ENCODE measurements at regions not wholly inside any gene's neighbourhood (a gene's known extent, or its start where the extent isn't known, plus 50 kb on each side); places are given as distances from the start of the nearest gene placed in this dataset.

- no peaks in the 10 kb centered on the region for H3K4me1 ChIP-seq
- H3K27me3 ChIP-seq: no peaks in the 10 kb centered on the region
- no peaks in the 10 kb centered on the region for H3K9me3 ChIP-seq
- H3K27ac ChIP-seq: no peak overlapping the region
- 58 to 60% methylated on average over 4 of the region's 4 CpGs for WGBS, 2 donors
- TF ChIP-seq, protein P1, sequence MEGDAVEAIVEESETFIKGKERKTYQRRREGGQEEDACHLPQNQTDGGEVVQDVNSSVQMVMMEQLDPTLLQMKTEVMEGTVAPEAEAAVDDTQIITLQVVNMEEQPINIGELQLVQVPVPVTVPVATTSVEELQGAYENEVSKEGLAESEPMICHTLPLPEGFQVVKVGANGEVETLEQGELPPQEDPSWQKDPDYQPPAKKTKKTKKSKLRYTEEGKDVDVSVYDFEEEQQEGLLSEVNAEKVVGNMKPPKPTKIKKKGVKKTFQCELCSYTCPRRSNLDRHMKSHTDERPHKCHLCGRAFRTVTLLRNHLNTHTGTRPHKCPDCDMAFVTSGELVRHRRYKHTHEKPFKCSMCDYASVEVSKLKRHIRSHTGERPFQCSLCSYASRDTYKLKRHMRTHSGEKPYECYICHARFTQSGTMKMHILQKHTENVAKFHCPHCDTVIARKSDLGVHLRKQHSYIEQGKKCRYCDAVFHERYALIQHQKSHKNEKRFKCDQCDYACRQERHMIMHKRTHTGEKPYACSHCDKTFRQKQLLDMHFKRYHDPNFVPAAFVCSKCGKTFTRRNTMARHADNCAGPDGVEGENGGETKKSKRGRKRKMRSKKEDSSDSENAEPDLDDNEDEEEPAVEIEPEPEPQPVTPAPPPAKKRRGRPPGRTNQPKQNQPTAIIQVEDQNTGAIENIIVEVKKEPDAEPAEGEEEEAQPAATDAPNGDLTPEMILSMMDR (IDR thresholded peaks at IDR 0.05): no peak
- no peak for TF ChIP-seq POLR2A (IDR thresholded peaks at IDR 0.05)
- intact Hi-C loops (cut with DNase I): no loop called here
- DNase-seq (no peak), ATAC-seq (no peak)
- H3K4me3 ChIP-seq: no peak overlapping the region
- no peaks in the 10 kb centered on the region for H3K36me3 ChIP-seq (replicated peaks in 1 of 2; ENCODE audit: insufficient read depth in 1 of 2, low read depth in 2 of 2)
Observed at GRCh38 chr5:167460449-167461020, 830.9 kb upstream of the WWC1 start.

GRCh38 chr5:167463939-167464338, 827.5 kb upstream of the WWC1 start:
- ATAC-seq: no peak
- Histone ChIP-seq H3K36me3 (replicated peaks in 1 of 2; ENCODE audit: insufficient read depth in 1 of 2, low read depth in 2 of 2) (no peaks in the 10 kb centered on the region), H3K4me3 (no peak overlapping the region), H3K9me3 (no peaks in the 10 kb centered on the region), H3K27me3 (no peaks in the 10 kb centered on the region), H3K4me1 (no peaks in the 10 kb centered on the region), H3K27ac (no peak overlapping the region)
- DNase-seq: no peak
- 95% methylated on average over 1 of the region's 1 CpG for WGBS, 2 donors
- no peak for TF ChIP-seq POLR2A (IDR thresholded peaks at IDR 0.05)
- TF ChIP-seq, protein P1 (IDR thresholded peaks at IDR 0.05): no peak
- intact Hi-C loops (cut with DNase I): no loop called here

GRCh38 chr5:167466992-167467391, 824.5 kb upstream of the WWC1 start:
- ATAC-seq (no peak), DNase-seq (no peak)
- 52 to 73% methylated on average over 5 of the region's 5 CpGs for WGBS, 2 donors
- Histone ChIP-seq H3K27ac (no peak overlapping the region), H3K36me3 (replicated peaks in 1 of 2; ENCODE audit: insufficient read depth in 1 of 2, low read depth in 2 of 2) (no peaks in the 10 kb centered on the region), H3K4me3 (no peak overlapping the region), H3K4me1 (no peaks in the 10 kb centered on the region), H3K27me3 (no peaks in the 10 kb centered on the region), H3K9me3 (no peaks in the 10 kb centered on the region)
- no peak for TF ChIP-seq POLR2A (IDR thresholded peaks at IDR 0.05)
- TF ChIP-seq, protein P1 (IDR thresholded peaks at IDR 0.05): no peak
- intact Hi-C loops (cut with DNase I): no loop called here

DNA sequence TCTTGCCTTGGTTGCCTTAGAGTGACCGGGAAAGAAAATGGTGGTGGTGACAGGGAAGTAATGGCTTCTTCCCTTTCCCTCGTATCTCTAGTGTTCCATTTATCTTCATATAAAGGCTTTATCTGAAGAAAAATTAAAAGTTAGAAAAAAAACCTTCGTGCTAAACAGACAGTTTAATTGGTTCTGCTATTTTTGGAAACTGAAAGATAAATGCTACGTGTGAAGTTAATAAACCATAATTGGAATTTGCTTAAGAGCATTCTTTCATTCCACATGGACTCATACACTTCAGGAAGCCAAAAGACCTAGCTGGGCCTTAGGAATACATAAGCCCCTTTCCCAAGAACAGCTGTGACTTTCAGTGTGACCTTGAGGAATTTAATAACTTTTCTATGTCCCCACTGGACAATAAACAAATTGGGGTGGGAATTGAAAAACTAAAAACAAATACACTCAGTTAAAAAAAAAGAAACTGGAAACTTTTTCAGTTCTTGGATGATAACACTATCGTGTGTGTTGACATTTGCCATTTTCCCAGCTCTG, 818.8 kb upstream of the WWC1 start:
- TF ChIP-seq, protein P1 (IDR thresholded peaks at IDR 0.05): no peak
- no peak for TF ChIP-seq POLR2A (IDR thresholded peaks at IDR 0.05)
- DNase-seq (no peak), ATAC-seq (no peak)
- H3K27ac ChIP-seq: no peak overlapping the region
- 24 to 33% methylated on average over 5 of the region's 5 CpGs for WGBS, 2 donors
- H3K4me3 ChIP-seq: no peak overlapping the region
- H3K36me3 ChIP-seq (replicated peaks in 1 of 2; ENCODE audit: insufficient read depth in 1 of 2, low read depth in 2 of 2): no peaks in the 10 kb centered on the region
- intact Hi-C loops (cut with DNase I): no loop called here
- no peaks in the 10 kb centered on the region for H3K4me1 ChIP-seq
- no peaks in the 10 kb centered on the region for H3K9me3 ChIP-seq
- no peaks in the 10 kb centered on the region for H3K27me3 ChIP-seq

- ATAC-seq (no peak), DNase-seq (no peak)
- intact Hi-C loops (cut with DNase I): no loop called here
- no peak for TF ChIP-seq POLR2A (IDR thresholded peaks at IDR 0.05)
- TF ChIP-seq, protein P1 (IDR thresholded peaks at IDR 0.05): no peak
- 9 to 22% methylated on average over 2 of the region's 2 CpGs for WGBS, 2 donors
- Histone ChIP-seq H3K9me3 (no peaks in the 10 kb centered on the region), H3K36me3 (replicated peaks in 1 of 2; ENCODE audit: insufficient read depth in 1 of 2, low read depth in 2 of 2) (no peaks in the 10 kb centered on the region), H3K4me3 (no peak overlapping the region), H3K27me3 (no peaks in the 10 kb centered on the region), H3K4me1 (no peaks in the 10 kb centered on the region), H3K27ac (no peak overlapping the region)
Observed at GRCh38 chr5:167478188-167478587, 813.3 kb upstream of the WWC1 start.
